Activated T-cell treated with anti-CD3 and anti-CD28 coated beads for 48 hours (primary cell): ENCODE measurements at regions not wholly inside any gene's neighbourhood (a gene's known extent, or its start where the extent isn't known, plus 50 kb on each side); places are given as distances from the start of the nearest gene placed in this dataset.

ENCODE experiments used
- DNase-seq: peaks from one replicate; pipeline ENCODE4 v3.0.0-alpha.2; 2020; ENCODE audit warnings: low read depth

GRCh38 chr21:23732776-23733175 lies 1874.5 kb downstream of the MRPL39 start:
- DNase-seq: no peak

GRCh38 chr21:23729331-23729730 lies 1878.0 kb downstream of the MRPL39 start:
- no peak for DNase-seq

GRCh38 chr21:23725576-23725975 lies 1881.7 kb downstream of the MRPL39 start:
- no peak for DNase-seq

GRCh38 chr21:23718446-23719285 lies 1888.6 kb downstream of the MRPL39 start:
- DNase-seq: no peak

GRCh38 chr21:23712166-23712565 lies 1895.1 kb downstream of the MRPL39 start:
- DNase-seq: no peak

- no peak for DNase-seq
These were observed 1900.8 kb downstream of the MRPL39 start for GRCh38 chr21:23706431-23706830.

- DNase-seq: no peak
These were observed 1907.9 kb downstream of the MRPL39 start for GRCh38 chr21:23699402-23699801.

- no peak for DNase-seq
These were observed 1908.7 kb downstream of the MRPL39 start for GRCh38 chr21:23698619-23699018.

GRCh38 chr21:23695443-23695842 lies 1911.8 kb downstream of the MRPL39 start:
- DNase-seq: no peak

GRCh38 chr21:23694390-23694789 lies 1912.9 kb downstream of the MRPL39 start:
- no peak for DNase-seq

GRCh38 chr21:23690316-23690715 lies 1917.0 kb downstream of the MRPL39 start:
- no peak for DNase-seq

- no peak for DNase-seq
These were observed 1920.4 kb downstream of the MRPL39 start for GRCh38 chr21:23686737-23687523.

- DNase-seq: no peak
These were observed 1922.8 kb downstream of the MRPL39 start for GRCh38 chr21:23684431-23684830.

- DNase-seq: no peak
These were observed 1943.0 kb downstream of the MRPL39 start for GRCh38 chr21:23664193-23664694.

GRCh38 chr21:23660560-23660959 lies 1946.7 kb downstream of the MRPL39 start:
- no peak for DNase-seq

GRCh38 chr21:23644768-23645167 lies 1962.5 kb downstream of the MRPL39 start:
- DNase-seq: no peak

- no peak for DNase-seq
These were observed 1967.6 kb downstream of the MRPL39 start for GRCh38 chr21:23639721-23640120.

GRCh38 chr21:23638131-23638695 lies 1969.1 kb downstream of the MRPL39 start:
- no peak for DNase-seq

GRCh38 chr21:23633447-23633940 lies 1973.8 kb downstream of the MRPL39 start:
- no peak for DNase-seq

GRCh38 chr21:23624281-23624680 lies 1983.0 kb downstream of the MRPL39 start:
- no peak for DNase-seq

- DNase-seq: no peak
These were observed 1994.3 kb downstream of the MRPL39 start for GRCh38 chr21:23613014-23613413.

- DNase-seq: no peak
These were observed 1995.1 kb downstream of the MRPL39 start for GRCh38 chr21:23612210-23612609.
